ENCODE measurements at regions not wholly inside any gene's neighbourhood (a gene's known extent, or its start where the extent isn't known, plus 50 kb on each side); places are given as distances from the start of the nearest gene placed in this dataset.
A peak's percentile ranks its signal among the peaks of the same experiment; 100 is the strongest.
"Not testable (repeated sequence)": the region's sequence is repeated elsewhere in the genome, so short reads cannot be mapped to it uniquely, and the experiment has no call there.

DNA sequence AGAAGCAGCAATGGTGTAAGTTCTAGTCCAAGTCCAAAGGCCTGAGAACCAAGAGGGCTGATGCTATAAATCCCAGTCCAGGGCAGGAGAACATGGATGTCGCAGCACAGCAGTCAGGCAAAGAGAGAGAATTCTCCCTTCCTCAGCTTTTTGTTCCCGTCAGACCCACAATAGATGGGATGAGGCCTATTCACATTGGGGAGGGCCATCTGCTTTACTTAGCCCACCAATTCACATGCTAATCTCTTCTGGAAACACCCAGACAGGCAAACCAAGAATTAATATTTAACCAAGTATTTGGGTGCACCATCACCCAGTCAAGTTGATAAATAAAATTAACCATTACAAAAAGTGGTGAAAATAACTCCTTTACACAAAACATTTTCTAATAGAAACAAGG, 511.7 kb upstream of the UBE2E2 start:
- DNase-seq (ENCODE audit: low spot score) = no peak

DNA sequence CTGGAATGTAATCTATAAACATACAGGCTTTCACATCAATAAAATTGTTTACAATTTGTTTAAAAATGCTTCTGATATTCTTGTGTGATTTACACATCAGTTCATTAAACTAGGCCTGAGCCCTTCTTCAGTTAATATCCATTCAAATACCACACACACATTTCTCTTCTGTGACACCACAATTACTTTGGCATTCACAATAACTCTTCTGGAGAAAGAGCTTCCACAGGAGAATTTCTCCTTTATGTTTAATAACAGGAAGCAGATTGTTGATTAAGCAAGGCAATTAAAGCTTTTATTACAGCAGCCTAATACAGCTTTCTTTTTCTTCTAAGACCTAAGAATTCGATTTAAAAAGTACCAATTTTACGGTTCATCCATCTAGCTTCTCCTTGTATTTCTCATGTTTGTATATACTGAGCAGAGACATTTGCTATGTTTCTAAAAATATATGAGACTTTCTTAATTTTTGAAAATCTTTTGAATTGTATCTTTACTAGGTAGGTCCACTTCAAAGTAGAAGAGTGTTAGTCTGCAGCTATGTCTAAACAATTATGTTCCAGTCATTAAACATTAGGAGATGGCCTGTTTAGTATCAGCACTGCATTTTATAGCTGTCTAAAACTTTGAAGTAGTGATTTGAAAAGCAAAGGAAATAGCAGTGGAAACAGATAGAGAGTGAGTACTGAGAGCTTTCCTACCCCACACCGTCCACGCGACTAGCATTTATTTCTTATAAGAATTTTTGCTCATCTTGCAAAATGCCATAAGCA, 511.1 kb upstream of the UBE2E2 start:
- no peak for DNase-seq (ENCODE audit: low spot score)

DNA sequence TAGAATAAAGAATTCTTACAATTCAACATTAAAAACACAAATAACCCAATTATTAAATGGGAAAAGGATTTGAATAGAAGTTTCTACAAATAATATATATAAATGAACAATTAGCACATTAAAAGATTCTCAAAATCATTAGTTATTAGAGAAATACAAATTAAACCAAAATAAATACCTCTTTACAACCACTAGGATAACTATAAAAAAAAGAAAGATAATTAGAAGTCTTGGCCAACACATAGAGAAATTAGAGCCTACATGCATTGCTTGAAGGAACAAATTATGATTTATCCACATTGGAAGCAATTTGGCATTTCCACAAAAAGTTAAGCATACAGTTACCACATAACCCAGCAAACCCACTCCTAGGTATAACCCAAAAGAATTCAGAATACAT, 502.3 kb upstream of the UBE2E2 start:
- DNase-seq (ENCODE audit: low spot score) = no peak

DNA sequence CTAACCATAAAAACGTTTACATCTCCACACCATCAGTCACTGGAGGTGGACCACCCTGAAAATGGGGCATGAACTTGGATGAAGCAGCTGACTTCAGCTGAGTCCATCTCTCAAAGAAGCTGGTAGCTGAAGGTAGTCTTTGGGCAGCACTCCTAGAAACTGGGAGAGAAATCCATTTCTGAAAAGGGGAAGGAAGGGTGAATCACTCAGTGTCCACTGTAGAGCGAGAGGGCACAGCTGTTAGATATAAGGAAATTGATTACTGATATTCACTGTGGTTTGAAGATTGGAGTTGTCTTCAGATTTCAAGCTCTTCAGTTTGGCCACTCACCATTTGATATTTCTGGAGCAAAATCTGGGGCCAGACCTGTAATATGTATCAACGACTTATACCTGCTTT, 499.0 kb upstream of the UBE2E2 start:
- no peak for DNase-seq (ENCODE audit: low spot score)

DNA sequence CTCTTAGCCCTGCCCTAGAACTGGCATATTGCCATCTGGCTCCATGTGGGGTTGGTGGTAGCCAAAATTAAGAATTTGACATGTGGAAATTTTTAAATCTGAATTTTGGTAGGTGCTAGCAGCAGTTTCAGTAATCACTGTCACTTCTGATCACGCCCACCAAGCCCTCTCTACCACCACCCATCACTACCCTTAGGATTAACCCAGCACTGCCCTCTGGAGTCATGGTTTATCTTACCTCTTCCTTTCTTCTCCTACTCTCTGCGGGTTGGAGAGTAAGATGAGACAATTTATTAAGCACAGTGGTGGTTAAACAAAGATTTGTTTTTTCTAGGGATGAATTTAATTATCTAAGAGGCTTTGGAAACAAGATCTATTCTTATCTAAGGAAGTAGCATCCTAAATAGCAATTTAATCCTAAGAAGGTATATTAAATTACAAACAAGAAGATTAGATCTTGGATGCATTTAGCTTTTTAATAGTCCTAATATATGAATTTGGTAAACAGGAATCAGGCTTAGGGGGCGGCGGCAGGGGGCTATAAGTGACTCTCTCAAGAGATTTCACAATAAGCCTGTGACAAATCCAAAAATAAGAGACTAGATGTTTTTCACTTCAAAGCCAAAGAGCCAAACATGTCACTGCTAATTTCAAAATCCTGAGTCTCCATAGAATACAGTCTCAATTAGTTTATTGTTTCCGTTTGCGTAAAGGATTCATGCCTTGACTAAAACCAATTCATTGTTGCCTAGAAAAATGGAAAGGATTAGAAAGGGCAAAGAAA, 498.4 kb upstream of the UBE2E2 start:
- no peak for DNase-seq (ENCODE audit: low spot score)

DNA sequence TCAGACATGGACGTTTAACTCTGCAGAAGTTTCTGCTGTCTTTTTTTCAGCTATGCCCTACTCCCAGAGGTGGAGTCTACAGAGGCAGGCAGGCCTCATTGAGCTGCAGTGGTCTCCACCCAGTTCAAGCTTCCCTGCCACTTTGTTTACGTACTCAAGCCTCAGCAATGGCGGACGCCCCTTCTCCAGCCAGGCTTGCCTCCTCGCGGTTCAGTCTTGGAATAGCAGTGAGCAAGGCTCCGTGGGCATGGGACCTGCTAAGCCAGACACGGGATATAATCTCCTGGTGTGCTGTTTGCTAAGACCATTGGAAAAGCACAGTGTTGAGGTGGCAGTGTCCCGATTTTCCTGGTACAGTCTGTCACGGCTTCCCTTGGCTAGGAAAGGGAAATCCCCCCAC, 496.2 kb upstream of the UBE2E2 start:
- not testable (repeated sequence) for DNase-seq (ENCODE audit: low spot score)

DNA sequence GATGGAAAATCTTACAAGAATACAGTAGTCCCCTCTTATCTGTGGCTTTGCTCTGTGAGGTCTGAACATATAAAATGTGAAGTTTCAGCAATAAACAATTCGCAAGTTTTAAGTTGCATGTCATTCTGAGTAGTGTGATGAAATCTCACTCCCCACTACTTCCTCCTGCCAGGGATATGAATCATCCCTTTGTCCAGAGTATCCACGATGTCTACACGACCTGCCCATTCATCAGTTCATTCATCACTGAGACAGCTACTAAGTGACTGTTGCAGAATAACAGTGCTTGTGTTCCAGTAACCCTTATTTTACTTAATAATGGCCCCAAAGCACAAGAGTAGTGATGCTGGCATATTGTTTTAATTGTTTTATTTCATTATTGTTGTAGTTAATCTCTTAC, 489.2 kb upstream of the UBE2E2 start:
- DNase-seq (ENCODE audit: low spot score) = peak; percentile 11

DNA sequence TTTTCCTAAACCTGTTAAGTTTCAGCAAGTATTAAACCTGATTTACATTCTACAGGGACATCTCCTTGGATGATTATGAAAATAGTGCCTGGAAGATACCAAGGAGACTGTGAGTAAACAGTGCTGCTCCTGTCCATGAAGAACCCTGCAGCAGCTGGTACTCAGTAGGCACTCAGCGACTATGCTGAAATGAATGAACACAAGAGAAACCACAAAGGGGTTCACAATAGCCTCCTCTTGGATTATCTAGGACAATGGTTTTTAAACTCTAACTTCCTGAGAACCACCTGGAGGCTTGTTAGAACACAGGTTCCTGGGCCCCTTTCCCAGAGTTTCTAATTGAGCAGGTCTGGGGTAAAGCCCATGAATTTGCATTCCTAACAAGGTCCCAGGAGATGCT, 488.4 kb upstream of the UBE2E2 start:
- no peak for DNase-seq (ENCODE audit: low spot score)

DNA sequence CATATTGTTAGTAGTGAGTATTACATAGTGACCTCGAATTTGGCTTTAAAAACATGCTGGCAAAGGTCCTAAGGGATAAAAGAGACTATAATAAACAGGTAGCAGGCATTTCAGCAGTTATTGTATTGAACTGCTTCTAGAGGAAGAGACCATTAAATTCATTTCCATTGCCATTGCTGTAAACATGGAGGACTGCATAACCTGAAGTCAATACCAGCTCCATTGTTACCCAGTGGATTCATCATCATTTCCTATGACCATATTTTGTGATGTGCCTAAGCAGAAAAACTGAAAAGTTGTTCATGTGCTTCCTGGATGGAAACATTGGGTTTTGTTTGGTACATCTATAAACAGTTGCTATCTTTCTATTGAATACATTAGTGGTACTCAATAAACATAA, 482.5 kb upstream of the UBE2E2 start:
- no peak for DNase-seq (ENCODE audit: low spot score)

DNA sequence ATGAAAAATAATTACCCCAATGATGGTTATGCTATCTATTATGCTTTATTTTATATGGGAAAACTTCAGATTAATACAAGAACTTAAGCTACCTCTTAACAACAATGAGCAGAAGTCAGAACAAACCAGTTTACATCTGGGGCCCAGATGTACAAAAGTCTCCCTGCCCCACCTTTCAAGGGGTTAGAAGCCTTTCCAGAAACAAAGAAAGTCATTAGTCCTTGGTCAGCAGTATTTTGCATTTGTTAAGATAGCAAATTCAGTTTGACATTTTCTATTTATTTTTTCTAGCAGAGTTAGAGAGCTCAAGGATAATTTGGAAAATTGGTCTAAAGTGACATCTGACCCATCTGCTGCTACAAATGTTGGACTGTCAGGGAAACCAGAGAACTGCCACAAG, 478.7 kb upstream of the UBE2E2 start:
- DNase-seq (ENCODE audit: low spot score) = no peak

DNA sequence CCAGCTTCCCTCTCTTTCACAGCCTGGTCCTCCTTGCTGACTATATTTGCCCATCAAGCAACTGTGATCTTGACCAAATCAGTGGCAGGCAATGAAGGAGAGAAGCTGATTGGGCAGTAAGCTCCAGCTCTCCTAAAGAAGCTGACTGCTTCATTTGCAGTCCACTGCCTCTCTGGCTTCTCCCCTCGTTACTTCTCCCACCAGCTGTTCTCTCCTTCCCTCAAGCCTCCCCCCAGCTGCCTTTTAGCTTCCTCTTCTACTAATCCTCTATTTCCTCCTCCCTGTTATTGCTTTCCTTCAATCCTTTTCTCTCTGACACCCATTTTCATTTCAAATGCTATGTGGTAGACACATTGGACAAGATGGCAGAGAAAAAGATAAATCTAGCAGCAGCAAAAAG, 474.7 kb upstream of the UBE2E2 start:
- no peak for DNase-seq (ENCODE audit: low spot score)

DNA sequence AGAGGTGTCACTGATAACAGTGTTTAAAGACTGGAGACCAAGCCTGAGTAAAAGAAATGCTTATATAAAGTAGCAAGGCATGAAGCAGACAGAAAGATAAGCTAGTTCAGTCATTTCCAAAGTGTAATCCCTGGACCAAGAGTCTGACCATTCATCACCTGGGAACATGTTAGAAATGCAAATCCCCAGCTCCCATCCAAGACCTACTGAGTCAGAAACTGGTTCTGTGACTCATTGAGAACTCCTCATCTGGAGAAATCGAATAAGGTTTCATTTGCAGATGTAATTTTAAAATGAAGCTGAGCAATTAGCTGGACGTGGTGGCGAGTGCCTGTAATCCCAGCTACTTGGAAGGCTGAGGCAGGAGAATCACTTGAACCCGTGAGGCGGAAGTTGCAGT, 473.9 kb upstream of the UBE2E2 start:
- DNase-seq (ENCODE audit: low spot score) = no peak

DNA sequence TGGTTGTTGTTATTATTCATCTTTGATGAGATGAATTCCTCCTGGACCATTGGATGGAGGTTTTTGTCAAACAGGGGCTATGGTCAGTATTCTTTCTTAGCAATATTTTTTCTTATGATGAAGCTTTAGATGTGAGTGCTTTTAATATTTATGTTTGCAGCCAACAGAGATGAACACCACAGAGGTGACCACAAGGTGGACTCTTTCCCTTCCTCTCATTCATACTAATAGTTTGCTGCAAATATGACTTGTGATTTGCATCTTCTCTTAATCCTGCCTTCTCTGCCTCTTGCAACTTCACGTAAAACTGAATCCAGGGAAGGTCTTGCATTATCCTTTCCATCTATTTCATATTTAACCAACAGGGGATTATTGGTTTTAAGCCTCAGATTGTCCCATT, 473.1 kb upstream of the UBE2E2 start:
- DNase-seq (ENCODE audit: low spot score) = peak; percentile 1

DNA sequence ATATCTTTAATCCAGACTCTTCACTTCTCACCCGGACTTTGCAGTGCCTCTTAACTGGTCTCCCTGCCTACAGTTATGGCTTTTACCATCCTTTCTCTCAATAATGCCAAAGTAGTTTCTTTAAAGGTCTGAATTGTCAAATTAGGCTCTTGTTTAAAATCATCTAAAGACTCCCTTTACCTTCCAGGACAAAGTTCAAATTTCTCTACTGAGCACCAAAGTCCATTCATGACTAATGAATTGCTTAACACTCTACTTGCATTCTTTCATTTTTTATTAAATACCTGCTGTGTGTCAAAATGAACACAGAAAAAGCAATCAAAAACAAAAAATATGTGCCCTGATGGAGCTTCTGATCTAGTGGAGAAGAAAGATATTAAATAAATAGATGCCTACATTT, 472.4 kb upstream of the UBE2E2 start:
- no peak for DNase-seq (ENCODE audit: low spot score)

DNA sequence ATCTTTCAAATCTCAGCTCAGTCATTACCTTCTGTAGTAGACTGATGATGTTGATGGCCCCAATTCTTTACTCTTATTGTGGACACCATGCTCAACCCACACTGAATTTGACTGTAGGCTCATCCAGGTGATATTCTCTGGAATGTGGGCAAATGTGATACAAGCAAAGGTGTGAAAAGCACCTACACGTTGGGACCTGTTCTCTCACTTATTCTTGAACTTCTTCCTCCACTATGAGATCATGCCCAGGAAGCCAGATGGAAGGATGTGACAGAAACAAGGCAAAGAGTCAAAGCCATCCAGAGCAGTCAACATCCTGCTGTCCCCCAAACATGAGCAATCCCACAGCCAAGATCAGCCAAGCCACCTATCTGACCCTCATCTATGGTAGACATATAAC, 471.2 kb upstream of the UBE2E2 start:
- DNase-seq (ENCODE audit: low spot score) = no peak

DNA sequence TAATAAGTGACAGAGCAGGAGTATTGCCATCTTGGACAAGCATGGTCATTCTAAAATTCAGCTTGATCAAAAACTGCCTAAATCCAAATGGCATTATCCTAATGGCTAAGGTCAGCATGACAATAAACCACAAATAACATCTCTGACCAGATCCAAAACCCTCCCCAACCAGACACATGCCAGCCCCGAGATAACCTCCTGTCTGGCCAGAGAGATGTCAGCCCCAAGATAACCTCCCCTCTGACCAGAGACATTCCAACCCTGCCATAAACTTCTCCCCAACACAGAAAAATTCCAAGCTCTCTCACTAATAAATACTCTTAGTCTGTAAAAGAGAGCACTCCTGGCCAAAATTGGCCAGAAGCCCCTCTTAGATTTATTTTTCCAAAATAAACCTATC, 470.5 kb upstream of the UBE2E2 start:
- DNase-seq (ENCODE audit: low spot score) = no peak

DNA sequence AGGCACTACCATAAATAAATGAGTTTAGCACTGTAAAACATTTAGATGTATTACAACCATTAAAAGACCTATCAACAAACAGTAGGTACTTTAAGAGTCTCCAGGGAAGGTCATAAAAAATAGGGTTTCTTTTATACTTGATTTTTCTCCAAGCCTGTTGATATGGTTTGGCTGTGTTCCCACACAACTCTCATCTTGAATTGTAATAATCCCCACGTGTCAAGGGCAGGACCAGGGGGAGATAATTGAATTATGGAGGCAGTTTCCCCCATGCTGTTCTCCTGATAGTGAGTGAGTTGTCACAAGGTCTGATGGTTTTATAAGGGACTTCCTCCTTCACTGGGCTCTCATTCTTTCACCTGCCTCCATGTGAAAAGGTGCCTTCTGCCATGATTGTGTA, 468.9 kb upstream of the UBE2E2 start:
- DNase-seq (ENCODE audit: low spot score) = no peak

DNA sequence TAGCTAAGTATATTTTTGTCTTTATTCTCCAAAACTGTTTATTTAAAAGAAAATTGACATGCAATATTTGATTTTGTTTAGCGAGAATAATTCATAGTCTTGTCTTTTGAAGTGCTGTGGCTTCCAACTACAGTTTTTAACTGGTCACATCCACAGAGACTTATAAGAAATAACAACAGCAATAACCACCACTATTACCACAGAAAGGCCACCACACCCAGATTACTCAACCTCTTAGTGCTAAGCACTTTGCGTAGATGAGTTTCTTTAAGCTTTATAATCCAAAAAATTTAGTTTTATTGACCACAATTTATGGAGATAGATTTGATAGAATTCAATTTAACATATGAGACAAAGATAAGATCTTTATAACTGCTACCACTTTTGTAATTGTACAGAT, 468.4 kb upstream of the UBE2E2 start:
- no peak for DNase-seq (ENCODE audit: low spot score)

DNA sequence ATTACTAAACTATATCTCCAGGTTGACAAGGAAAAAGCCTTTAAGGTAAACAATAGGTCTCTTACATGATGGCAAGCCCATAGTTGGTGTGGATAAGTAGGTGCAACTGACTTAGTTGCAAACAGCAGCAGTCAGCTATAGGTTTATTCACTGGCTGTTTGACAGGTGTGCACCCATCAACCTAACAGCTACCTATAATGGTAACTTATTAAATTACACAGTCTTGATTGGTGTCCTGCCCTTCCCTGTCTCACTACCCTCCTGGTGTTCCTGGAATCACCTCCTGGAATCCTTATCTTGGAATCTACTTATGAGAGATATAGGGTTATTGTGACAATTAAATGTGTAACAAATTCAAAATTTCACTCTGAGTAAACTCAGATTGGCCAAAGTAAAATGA, 467.8 kb upstream of the UBE2E2 start:
- DNase-seq (ENCODE audit: low spot score) = no peak

DNA sequence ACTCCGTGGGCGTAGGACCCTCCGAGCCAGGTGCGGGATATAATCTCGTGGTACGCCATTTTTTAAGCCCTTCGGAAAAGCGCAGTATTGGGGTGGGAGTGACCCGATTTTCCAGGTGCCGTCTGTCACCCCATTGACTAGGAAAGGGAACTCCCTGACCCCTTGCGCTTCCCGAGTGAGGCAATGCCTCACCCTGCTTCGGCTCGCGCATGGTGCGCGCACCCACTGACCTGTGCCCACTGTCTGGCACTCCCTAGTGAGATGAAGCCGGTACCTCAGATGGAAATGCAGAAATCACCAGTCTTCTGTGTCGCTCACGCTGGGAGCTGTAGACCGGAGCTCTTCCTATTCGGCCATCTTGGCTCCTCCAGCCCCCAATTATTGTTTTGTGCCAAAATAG, 459.7 kb upstream of the UBE2E2 start:
- DNase-seq (ENCODE audit: low spot score) = not testable (repeated sequence)

DNA sequence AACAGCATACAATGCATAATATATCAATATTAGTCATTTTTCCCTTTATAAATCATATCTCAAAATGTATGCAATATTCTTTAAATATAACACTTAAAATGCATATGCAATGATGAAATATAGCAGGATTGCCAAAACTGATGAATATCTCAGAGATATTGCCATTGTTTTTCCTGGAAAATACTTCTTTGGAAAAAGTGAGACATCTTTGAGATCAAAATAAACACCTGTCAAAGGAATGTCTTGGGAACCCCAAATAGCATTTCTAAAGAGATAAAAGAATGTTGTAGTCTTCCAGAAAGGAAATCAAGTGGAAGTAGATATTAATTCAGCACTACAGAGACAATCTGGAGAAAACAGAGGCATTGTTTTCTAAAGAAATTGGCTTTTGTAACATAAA, 457.8 kb upstream of the UBE2E2 start:
- DNase-seq (ENCODE audit: low spot score) = no peak

DNA sequence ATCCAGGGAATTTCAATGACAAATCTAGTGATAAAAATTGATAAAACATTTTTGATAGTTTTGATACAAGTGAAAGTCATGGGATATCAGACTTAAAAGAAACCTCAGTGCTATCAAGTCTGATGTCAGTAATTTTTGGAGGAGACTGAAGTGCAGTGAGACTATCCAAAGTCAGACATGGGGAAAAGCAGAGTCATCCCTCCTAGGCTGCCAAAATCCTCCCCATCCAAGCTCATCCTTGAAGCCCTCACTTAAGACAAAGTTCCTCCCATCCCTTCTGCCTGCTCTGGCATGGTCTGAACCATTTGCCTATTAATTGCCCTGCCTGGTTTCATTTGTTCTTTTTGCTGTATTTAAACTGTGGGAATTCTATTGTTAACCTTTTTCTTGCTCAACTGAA, 456.9 kb upstream of the UBE2E2 start:
- DNase-seq (ENCODE audit: low spot score) = no peak

DNA sequence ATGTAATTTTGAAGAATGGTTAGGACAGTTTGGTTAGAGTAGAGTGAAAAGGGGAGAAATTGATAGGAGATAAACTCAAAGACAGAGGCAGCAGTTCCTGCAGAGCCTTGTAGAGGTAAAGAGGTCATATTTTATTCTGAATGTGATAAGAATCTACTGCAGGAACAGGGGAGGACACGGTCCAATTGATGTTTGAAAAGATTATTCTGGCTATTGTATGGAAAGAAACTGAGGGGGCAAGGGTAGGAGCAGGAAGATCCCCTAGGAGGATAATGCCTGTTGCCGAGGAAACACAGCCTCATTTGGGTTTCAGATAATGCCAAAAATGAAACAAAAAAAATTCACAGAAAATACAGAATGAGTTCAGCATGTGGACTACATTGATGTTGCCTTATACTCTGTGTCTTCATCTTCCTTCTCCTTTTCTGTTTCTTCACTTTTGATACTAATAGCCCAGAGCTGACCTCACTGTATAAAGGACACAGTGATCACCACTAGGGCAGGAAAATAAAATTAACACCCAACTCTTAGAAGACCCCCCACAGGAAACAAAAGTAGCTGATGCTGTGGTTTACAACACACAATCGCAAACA, 454.6 kb upstream of the UBE2E2 start:
- no peak for DNase-seq (ENCODE audit: low spot score)

All from hepatic stellate cell (primary cell).